ENCODE measurements at regions not wholly inside any gene's neighbourhood (a gene's known extent, or its start where the extent isn't known, plus 50 kb on each side); places are given as distances from the start of the nearest gene placed in this dataset.

- TF ChIP-seq PATZ1 (CRISPR knock-in tag; IDR thresholded peaks at IDR 0.05; ENCODE audit: borderline replicate concordance): no peak
- no peak for TF ChIP-seq ZNF565 (CRISPR knock-in tag; conservative IDR thresholded peaks at IDR 0.05; ENCODE audit: low read depth)
- TF ChIP-seq ZFP3 (CRISPR knock-in tag; IDR thresholded peaks at IDR 0.05): no peak
- TF ChIP-seq BACH2 (CRISPR knock-in tag; IDR thresholded peaks at IDR 0.05; ENCODE audit: borderline replicate concordance): no peak
Observed at GRCh38 chr17:62860962-62861873, 53.1 kb upstream of the MARCHF10 start.
